ENCODE measurements at regions not wholly inside any gene's neighbourhood (a gene's known extent, or its start where the extent isn't known, plus 50 kb on each side); places are given as distances from the start of the nearest gene placed in this dataset.

DNA sequence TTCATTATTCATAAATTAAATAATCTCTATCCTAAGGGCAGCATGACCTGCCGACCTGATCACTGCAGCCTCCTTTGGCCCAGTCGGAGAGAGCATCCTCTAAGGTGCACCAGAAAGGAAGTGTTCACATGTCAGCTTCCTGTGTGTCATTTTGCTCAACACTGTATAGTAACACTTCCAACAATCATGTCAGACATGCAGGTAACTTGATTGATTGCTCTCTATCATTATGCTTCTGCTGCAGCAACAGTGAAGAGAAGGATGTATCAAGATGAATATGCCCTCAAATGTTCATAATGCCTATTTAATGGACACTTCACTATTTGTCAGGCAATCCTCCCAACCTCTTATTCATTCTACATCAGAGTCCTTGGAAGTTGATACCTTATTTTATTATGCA is 332.3 kb downstream of the CDH7 start:
- TF ChIP-seq, protein P1, sequence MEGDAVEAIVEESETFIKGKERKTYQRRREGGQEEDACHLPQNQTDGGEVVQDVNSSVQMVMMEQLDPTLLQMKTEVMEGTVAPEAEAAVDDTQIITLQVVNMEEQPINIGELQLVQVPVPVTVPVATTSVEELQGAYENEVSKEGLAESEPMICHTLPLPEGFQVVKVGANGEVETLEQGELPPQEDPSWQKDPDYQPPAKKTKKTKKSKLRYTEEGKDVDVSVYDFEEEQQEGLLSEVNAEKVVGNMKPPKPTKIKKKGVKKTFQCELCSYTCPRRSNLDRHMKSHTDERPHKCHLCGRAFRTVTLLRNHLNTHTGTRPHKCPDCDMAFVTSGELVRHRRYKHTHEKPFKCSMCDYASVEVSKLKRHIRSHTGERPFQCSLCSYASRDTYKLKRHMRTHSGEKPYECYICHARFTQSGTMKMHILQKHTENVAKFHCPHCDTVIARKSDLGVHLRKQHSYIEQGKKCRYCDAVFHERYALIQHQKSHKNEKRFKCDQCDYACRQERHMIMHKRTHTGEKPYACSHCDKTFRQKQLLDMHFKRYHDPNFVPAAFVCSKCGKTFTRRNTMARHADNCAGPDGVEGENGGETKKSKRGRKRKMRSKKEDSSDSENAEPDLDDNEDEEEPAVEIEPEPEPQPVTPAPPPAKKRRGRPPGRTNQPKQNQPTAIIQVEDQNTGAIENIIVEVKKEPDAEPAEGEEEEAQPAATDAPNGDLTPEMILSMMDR (IDR thresholded peaks at IDR 0.05 in 2 of 3, conservative IDR thresholded peaks at IDR 0.05 in 1 of 3; ENCODE audit: control insufficient read depth in 2 of 3, extremely low read depth in 1 of 3, insufficient read depth in 1 of 3, low read depth in 3 of 3, low read length in 3 of 3) = no peak
- TF ChIP-seq ZNF384 (IDR thresholded peaks at IDR 0.05; ENCODE audit: borderline replicate concordance, low read depth, low read length) (no peak), FOS (IDR thresholded peaks at IDR 0.05; ENCODE audit: borderline replicate concordance, extremely low read depth, insufficient read length) (no peak), NFIC (IDR thresholded peaks at IDR 0.05; ENCODE audit: low read depth, low read length) (no peak), EZH2 (IDR thresholded peaks at IDR 0.05; ENCODE audit: borderline replicate concordance, control insufficient read depth, low read depth, low read length) (no peak), ZNF274 (IDR thresholded peaks at IDR 0.05; ENCODE audit: insufficient read depth, insufficient read length) (no peak), ETV6 (conservative IDR thresholded peaks at IDR 0.05 in 1 of 2, IDR thresholded peaks at IDR 0.05 in 1 of 2; ENCODE audit: borderline replicate concordance in 1 of 2, low read depth in 1 of 2) (no peak), RCOR1 (conservative IDR thresholded peaks at IDR 0.05; ENCODE audit: low read depth, low read length) (no peak)
